ENCODE measurements at regions not wholly inside any gene's neighbourhood (a gene's known extent, or its start where the extent isn't known, plus 50 kb on each side); places are given as distances from the start of the nearest gene placed in this dataset.

GRCh38 chr14:58716706-58717105, 78.9 kb downstream of the DACT1 start:
- Histone ChIP-seq H3K4me2 (no peak overlapping the region), H3K4me1 (ENCODE audit: control insufficient read depth in 1 of 2, insufficient read depth in 2 of 2, low read depth in 1 of 2, low read length in 1 of 2) (peaks cover 8 to 13% of the 10 kb centered on the region in 2 experiments; a peak in 3 of 4 replicates), H3K9me3 (no peaks in the 10 kb centered on the region), H4K20me1 (ENCODE audit: insufficient read depth) (no peaks in the 10 kb centered on the region), H3K27me3 (ENCODE audit: insufficient read depth) (no peaks in the 10 kb centered on the region), H3F3A (replicated peaks; ENCODE audit: insufficient read depth) (no peaks in the 10 kb centered on the region), H3K9me2 (no peaks in the 10 kb centered on the region), H3K4me3 (ENCODE audit: low read depth in 2 of 2, low read length in 1 of 2) (no peak overlapping the region), H2AFZ (ENCODE audit: low read depth) (no peak overlapping the region), H3K27ac (ENCODE audit: low read depth in 2 of 2, low read length in 1 of 2) (no peak overlapping the region), H3K9ac (no peak overlapping the region), H3K36me3 (replicated peaks in 1 of 2; ENCODE audit: control insufficient read depth in 1 of 2, insufficient read depth in 2 of 2, low read length in 1 of 2) (no peaks in the 10 kb centered on the region), H3K79me2 (ENCODE audit: insufficient read depth) (no peaks in the 10 kb centered on the region)
- DNase-seq, result no peak
- POLR2A ChIA-PET, result no interaction called here
- CTCF ChIA-PET, result interaction anchor here (1.1 kb wide), 1 partner anchor 18 kb away, joined by 3 read pairs; no protein-coding TSS in a partner anchor
- TF ChIP-seq EP300 (IDR thresholded peaks at IDR 0.05; ENCODE audit: borderline replicate concordance in 1 of 2, low read depth in 1 of 2, low read length in 1 of 2) (no peak), SMC3 (IDR thresholded peaks at IDR 0.05; ENCODE audit: low read depth, low read length) (no peak), CTCF (IDR thresholded peaks at IDR 0.05) (no peak), USF1 (IDR thresholded peaks at IDR 0.05; ENCODE audit: borderline replicate concordance, low read depth) (no peak), USF2 (IDR thresholded peaks at IDR 0.05; ENCODE audit: borderline replicate concordance, low read depth, low read length) (no peak), MEF2A (IDR thresholded peaks at IDR 0.05; ENCODE audit: borderline replicate concordance, low read depth) (no peak), PBX3 (IDR thresholded peaks at IDR 0.05) (no peak), GATA2 (CRISPR knock-in tag; IDR thresholded peaks at IDR 0.05) (no peak), SIN3A (IDR thresholded peaks at IDR 0.05; ENCODE audit: borderline replicate concordance, low read depth, low read length) (no peak), TEAD4 (IDR thresholded peaks at IDR 0.05; ENCODE audit: borderline replicate concordance, insufficient read depth) (no peak), YY1 (IDR thresholded peaks at IDR 0.05; ENCODE audit: low read depth) (no peak), ZBTB33 (IDR thresholded peaks at IDR 0.05; ENCODE audit: borderline replicate concordance, low read depth) (no peak), CHD2 (IDR thresholded peaks at IDR 0.05; ENCODE audit: low read length, partially characterized antibody) (no peak), TAF1 (IDR thresholded peaks at IDR 0.05; ENCODE audit: borderline replicate concordance, low read depth, low read length) (no peak), MAX (IDR thresholded peaks at IDR 0.05; ENCODE audit: low read depth) (no peak), TCF12 (IDR thresholded peaks at IDR 0.05) (no peak), RFX5 (IDR thresholded peaks at IDR 0.05; ENCODE audit: low read length) (no peak), FOXM1 (IDR thresholded peaks at IDR 0.05; ENCODE audit: low read depth) (no peak), POLR2AphosphoS5 (IDR thresholded peaks at IDR 0.05; ENCODE audit: low read depth, low read length) (no peak)
- 75% methylated on average over 6 of the region's 6 CpGs for WGBS (ENCODE audit: low lambda C conversion rate)
